GM12878 (cell line): ENCODE measurements at regions not wholly inside any gene's neighbourhood (a gene's known extent, or its start where the extent isn't known, plus 50 kb on each side); places are given as distances from the start of the nearest gene placed in this dataset.

Experiments
- ATAC-seq: fragments of 200-7000 bp; cut with Tn5 transposase; 3 replicates; pipeline ENCODE4 v1.9.1; 2020; ENCODE audit warnings: mild to moderate bottlenecking, moderate library complexity
- BruUV-seq: library from RNA; stranded (reverse); fragments of 400-500 nt; replicated peaks from 2 replicates; lab custom pipeline; 2021; lab: Mats Ljungman, UMichigan
- CTCF ChIA-PET: fragments of 300-600 bp; sonication (Branson Sonifier 250); formaldehyde crosslinking; extraction: SDS; loops from one replicate; lab custom pipeline; 2021; ENCODE audit warnings: inconsistent platforms; lab: Yijun Ruan, JAX
- POLR2A ChIA-PET: fragments of 350-600 bp; formaldehyde crosslinking; extraction: SDS; loops from one replicate; lab custom pipeline; 2021; ENCODE audit warnings: inconsistent platforms; lab: Charles Lee
- RAD21 ChIA-PET: fragments of 300-600 bp; sonication (Branson Sonifier 250); formaldehyde crosslinking; loops from one replicate; lab custom pipeline; 2023; ENCODE audit warnings: antibody characterized with exemption; ENCODE audit not compliant: unreplicated experiment; lab: Charles Lee
- SMC1A ChIA-PET: fragments of 300-600 bp; sonication (Branson Sonifier 250); formaldehyde crosslinking; loops from one replicate; lab custom pipeline; 2023; ENCODE audit not compliant: unreplicated experiment, uncharacterized antibody; lab: Charles Lee
- DNase-seq: peaks from one replicate; pipeline ENCODE4 v3.0.0-alpha.2; 2011; ENCODE audit warnings: low read depth, low spot score
- FAIRE-seq: peaks from 3 replicates; lab custom pipeline; 2011; peaks lifted over from hg19 to GRCh38; lab: Jason Lieb, UNC
- H2AFZ ChIP-seq: 2 replicates; pipeline ENCODE4 v1.6.0; 2011; ENCODE audit warnings: low read depth, low read length, control low read depth; ENCODE audit not compliant: control insufficient read depth
- H3K27ac ChIP-seq: 2 replicates; pipeline ENCODE4 v1.5.1; 2011; ENCODE audit warnings: control low read depth; ENCODE audit not compliant: control insufficient read depth, insufficient read depth
- H3K27me3 ChIP-seq, 2 experiments: replicated peaks in 1 of 2; 2 replicates each; pipeline versions ENCODE4 v1.6.0 to v1.6.1; 2011; ENCODE audit warnings: low read length in 1 of 2; ENCODE audit not compliant: control insufficient read depth in 2 of 2, insufficient read depth in 2 of 2
- H3K36me3 ChIP-seq, 2 experiments: 2 replicates each; pipeline ENCODE4 v1.5.1; 2011; ENCODE audit warnings: low read length in 1 of 2; ENCODE audit not compliant: control insufficient read depth in 2 of 2, insufficient read depth in 2 of 2
- H3K4me1 ChIP-seq: 2 replicates; pipeline ENCODE4 v1.6.1; 2011; ENCODE audit warnings: mild to moderate bottlenecking, low read length, moderate library complexity, mixed read lengths; ENCODE audit not compliant: control insufficient read depth, insufficient read depth
- H3K4me2 ChIP-seq: 2 replicates; pipeline ENCODE4 v1.6.0; 2011; ENCODE audit warnings: control low read depth; ENCODE audit not compliant: control insufficient read depth, insufficient read depth
- H3K4me3 ChIP-seq: fragments of 200-600 bp; sonication (generic); 2 replicates; pipeline ENCODE4 v1.5.1; 2016
- H3K79me2 ChIP-seq: 2 replicates; pipeline ENCODE4 v1.6.0; 2011; ENCODE audit warnings: low read length; ENCODE audit not compliant: control insufficient read depth, insufficient read depth
- H3K9ac ChIP-seq: 2 replicates; pipeline ENCODE4 v1.8.0; 2011; ENCODE audit warnings: low read length, control low read depth, mixed read lengths; ENCODE audit not compliant: control insufficient read depth, insufficient read depth
- H3K9me3 ChIP-seq: replicated peaks from 3 replicates; pipeline ENCODE4 v1.5.1; 2011; ENCODE audit warnings: mild to moderate bottlenecking, low read length; ENCODE audit not compliant: control insufficient read depth, insufficient read depth
- H4K20me1 ChIP-seq: 2 replicates; pipeline ENCODE4 v1.6.0; 2011; ENCODE audit not compliant: control insufficient read depth, insufficient read depth
- ASH2L ChIP-seq: fragments of 300-600, 200-600 bp; sonication (generic); IDR thresholded peaks from 2 replicates; pipeline ENCODE4 v1.6.1; 2017; ENCODE audit warnings: low read depth, mild to moderate bottlenecking, borderline replicate concordance
- CBX3 ChIP-seq: fragments of 200-600 bp; sonication (generic); IDR thresholded peaks from 2 replicates; pipeline ENCODE4 v1.6.1; 2016; ENCODE audit warnings: low read depth, borderline replicate concordance
- CREM ChIP-seq: IDR thresholded peaks from 2 replicates; pipeline ENCODE4 v1.6.1; 2014; ENCODE audit warnings: antibody characterized with exemption, low read depth
- DPF2 ChIP-seq: fragments of 450-650 bp; IDR thresholded peaks from 2 replicates; pipeline ENCODE4 v1.6.1; 2017; ENCODE audit warnings: mild to moderate bottlenecking
- EZH2 ChIP-seq: IDR thresholded peaks from 2 replicates; pipeline ENCODE4 v1.6.1; 2012; ENCODE audit warnings: low read depth, mild to moderate bottlenecking, control low read depth, inconsistent platforms, low read length, borderline replicate concordance; ENCODE audit not compliant: control insufficient read depth
- HDAC2 ChIP-seq: fragments of 200-600 bp; sonication (generic); IDR thresholded peaks from 2 replicates; pipeline ENCODE4 v1.6.1; 2017
- IRF4 ChIP-seq: IDR thresholded peaks from 2 replicates; pipeline ENCODE4 v1.6.1; 2011; ENCODE audit warnings: low read depth, low read length
- PAX5 ChIP-seq: IDR thresholded peaks from 2 replicates; pipeline ENCODE4 v1.6.1; 2011; ENCODE audit warnings: low read depth, low read length, borderline replicate concordance
- POLR2AphosphoS5 ChIP-seq: IDR thresholded peaks from 2 replicates; pipeline ENCODE4 v1.6.1; 2011; ENCODE audit warnings: mild to moderate bottlenecking, low read length, inconsistent platforms
- RAD21 ChIP-seq: IDR thresholded peaks from 2 replicates; pipeline ENCODE4 v1.6.1; 2011; ENCODE audit warnings: mild to moderate bottlenecking, low read depth, low read length, moderate library complexity; ENCODE audit not compliant: insufficient read depth
- SPI1 ChIP-seq: IDR thresholded peaks from 2 replicates; pipeline ENCODE4 v1.6.1; 2011; ENCODE audit warnings: low read depth, mild to moderate bottlenecking, low read length, moderate library complexity, borderline replicate concordance; ENCODE audit not compliant: insufficient read depth
- SUZ12 ChIP-seq: fragments of 200-600 bp; sonication (generic); IDR thresholded peaks from one replicate; pipeline ENCODE4 v1.6.1; 2018; ENCODE audit warnings: antibody characterized with exemption, mild to moderate bottlenecking; ENCODE audit not compliant: unreplicated experiment
- ZNF622 ChIP-seq: fragments of 450-650 bp; IDR thresholded peaks from 2 replicates; pipeline ENCODE4 v1.6.1; 2017; ENCODE audit warnings: mild to moderate bottlenecking, inconsistent platforms
- WGBS: methylation state at CpG from one replicate; pipeline ENCODE4 v1.1.6; 2016; ENCODE audit warnings: low lambda C conversion rate; ENCODE audit not compliant: insufficient replicate concordance, insufficient coverage; ENCODE audit errors: missing lambda C conversion rate; 5-methylcytosine and 5-hydroxymethylcytosine counted together
- in situ Hi-C: fragments of 300-500 bp; cut with MboI; formaldehyde crosslinking; loops from 9 replicates; pipeline ENCODE4 v1.14.3; 2018; ENCODE audit warnings: mixed read lengths
- intact Hi-C: fragments of 100-400 bp; cut with micrococcal nuclease; formaldehyde crosslinking; loops from one replicate; pipeline ENCODE4 v1.14.2; 2022; ENCODE audit not compliant: unreplicated experiment

DNA sequence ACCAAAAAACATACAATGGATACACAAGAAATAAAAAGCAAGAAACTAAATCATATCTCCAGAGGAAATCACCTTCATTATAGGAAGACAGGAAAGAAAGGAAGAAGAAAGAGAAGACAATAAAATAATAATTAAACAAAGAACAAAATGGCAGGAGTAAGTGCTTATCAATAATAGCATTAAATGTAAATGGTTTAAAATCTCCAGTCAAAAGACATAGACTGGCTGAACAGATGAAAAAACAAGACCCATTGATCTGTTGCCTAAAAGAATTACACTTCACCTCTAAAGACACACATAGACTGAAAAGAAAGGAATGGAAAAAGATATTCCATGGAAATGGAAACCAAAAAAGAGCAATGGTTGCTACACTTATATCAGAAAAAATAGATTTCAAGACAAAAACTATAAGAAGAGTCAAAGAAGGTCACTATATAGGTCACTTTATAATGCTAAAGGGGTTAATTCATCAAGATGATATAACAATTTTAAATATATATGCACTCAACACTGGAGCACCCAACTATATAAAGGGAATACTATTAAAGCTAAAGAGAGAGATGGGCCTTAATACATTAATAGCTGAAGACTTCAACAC, 118.4 kb upstream of the SESN3 start:
- H3K4me3 ChIP-seq: no peak overlapping the region
- in situ Hi-C loops: no loop called here

DNA sequence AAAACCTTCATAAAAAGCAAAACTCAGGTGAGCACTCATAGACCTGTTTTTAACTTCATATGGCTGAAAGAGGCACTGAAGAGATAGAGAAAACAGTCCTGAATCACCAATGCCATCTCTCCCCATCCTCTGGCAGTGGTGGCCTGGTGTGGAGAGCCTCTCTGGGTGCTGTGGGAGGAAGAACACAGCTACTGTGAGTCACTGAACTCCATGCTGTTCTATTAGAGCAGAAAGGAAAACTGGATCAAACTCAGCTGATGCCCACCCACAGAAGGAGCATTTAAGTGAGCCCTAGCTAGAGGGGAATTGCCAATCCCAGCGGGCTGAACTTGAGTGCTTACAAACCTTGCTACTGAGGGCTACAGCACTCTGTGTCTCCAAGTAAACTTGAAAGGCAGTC, 115.3 kb upstream of the SESN3 start:
- no peaks in the 10 kb centered on the region; the same call in 1 of the 2 replicates for H4K20me1 ChIP-seq
- no peak for FAIRE-seq

More for the DNA sequence above, 118.4 kb upstream of the SESN3 start:
- intact Hi-C loops: no loop called here
- CTCF ChIA-PET: interaction anchor here (0.9 kb wide), 1 partner anchor 356 kb away, joined by 3 read pairs; no protein-coding TSS in a partner anchor
- H3K9ac ChIP-seq: no peak overlapping the region
- peaks cover 4% of the 10 kb centered on the region; the same call in 1 of the 2 replicates for H3K4me1 ChIP-seq
- H4K20me1 ChIP-seq: no peaks in the 10 kb centered on the region; the same call in 1 of the 2 replicates
- no peaks in the 10 kb centered on the region for H3K79me2 ChIP-seq
- no peak overlapping the region for H3K4me2 ChIP-seq
- BruUV-seq: no TSS peak
- TF ChIP-seq POLR2AphosphoS5 (no peak), PAX5 (no peak), SPI1 (no peak), CREM (no peak), ASH2L (no peak), IRF4 (no peak), HDAC2 (no peak), EZH2 (no peak), DPF2 (no peak), CBX3 (no peak)
- no peaks in the 10 kb centered on the region; the same call in 1 of the 3 replicates for H3K9me3 ChIP-seq
- POLR2A ChIA-PET: no interaction called here
- SMC1A ChIA-PET: no interaction called here
- DNase-seq (no peak), ATAC-seq (no peak), FAIRE-seq (no peak)
- no peaks in the 10 kb centered on the region for H3K36me3 ChIP-seq
- H3K27ac ChIP-seq: no peak overlapping the region
- H3K27me3 ChIP-seq: no peaks in the 10 kb centered on the region; a peak in 3 of 4 replicates
- H2AFZ ChIP-seq: no peak overlapping the region
- RAD21 ChIA-PET: no interaction called here

More for the DNA sequence above, 115.3 kb upstream of the SESN3 start:
- WGBS: 36% methylated on average over 1 of the region's 1 CpG
- RAD21 ChIA-PET: no interaction called here
- no peak for DNase-seq
- no peaks in the 10 kb centered on the region; the same call in 1 of the 3 replicates for H3K9me3 ChIP-seq
- SMC1A ChIA-PET: interaction anchor here (0.7 to 1.1 kb wide), 2 partner anchors 9 to 238 kb away, joined by 3 to 4 read pairs; no protein-coding TSS in a partner anchor
- H3K4me1 ChIP-seq: peaks cover 4% of the 10 kb centered on the region; the same call in 1 of the 2 replicates
- TF ChIP-seq DPF2: no peak
- no peak for TF ChIP-seq RAD21
- TF ChIP-seq ZNF622: no peak
- TF ChIP-seq SUZ12: no peak
- in situ Hi-C loops: no loop called here
- ATAC-seq: no peak
- no peak overlapping the region for H3K4me2 ChIP-seq
- no peaks in the 10 kb centered on the region for H3K79me2 ChIP-seq
- intact Hi-C loops: no loop called here
- no peaks in the 10 kb centered on the region for H3K36me3 ChIP-seq
- H3K9ac ChIP-seq: no peak overlapping the region
- CTCF ChIA-PET: interaction anchor here (1.2 kb wide), 1 partner anchor 114 kb away, joined by 3 read pairs; no protein-coding TSS in a partner anchor
- BruUV-seq: no TSS peak
- no peak overlapping the region for H3K27ac ChIP-seq
- POLR2A ChIA-PET: no interaction called here
- H3K4me3 ChIP-seq: no peak overlapping the region
- H3K27me3 ChIP-seq: no peaks in the 10 kb centered on the region; a peak in 2 of 4 replicates
- no peak overlapping the region for H2AFZ ChIP-seq
